NAMALWA (cell line): ENCODE measurements at regions not wholly inside any gene's neighbourhood (a gene's known extent, or its start where the extent isn't known, plus 50 kb on each side); places are given as distances from the start of the nearest gene placed in this dataset.
"Not testable (repeated sequence)": the region's sequence is repeated elsewhere in the genome, so short reads cannot be mapped to it uniquely, and the experiment has no call there.

Source experiments
- DNase-seq: peaks from one replicate; pipeline ENCODE4 v3.0.0-alpha.2; 2015; ENCODE audit warnings: low spot score

- no peak for DNase-seq
Measured at GRCh38 chrX:34270434-34270833, 138.3 kb upstream of the FAM47A start.

- DNase-seq: no peak
Measured at GRCh38 chrX:34238896-34239295, 106.8 kb upstream of the FAM47A start.

GRCh38 chrX:34230156-34230555 is 98.0 kb upstream of the FAM47A start:
- not testable (repeated sequence) for DNase-seq

GRCh38 chrX:34227804-34228203 is 95.7 kb upstream of the FAM47A start:
- DNase-seq: no peak

- no peak for DNase-seq
Measured at GRCh38 chrX:34223574-34223973, 91.5 kb upstream of the FAM47A start.

- DNase-seq: no peak
Measured at GRCh38 chrX:34218063-34218462, 85.9 kb upstream of the FAM47A start.

- DNase-seq: no peak
Measured at GRCh38 chrX:34197946-34198345, 65.8 kb upstream of the FAM47A start.
